HFFc6 (cell line): ENCODE measurements at regions not wholly inside any gene's neighbourhood (a gene's known extent, or its start where the extent isn't known, plus 50 kb on each side); places are given as distances from the start of the nearest gene placed in this dataset.

Experiments
- DNase-seq: peaks from one replicate; pipeline ENCODE4 v3.0.0-alpha.2; 2018
- H3K27ac Mint-ChIP-seq: 2 replicates; pipeline ENCODE4 v1.8.0; 2020; ENCODE audit warnings: mild to moderate bottlenecking, mixed read lengths
- H3K27me3 Mint-ChIP-seq: 2 replicates; pipeline ENCODE4 v1.8.0; 2021; ENCODE audit warnings: mild to moderate bottlenecking, moderate library complexity, mixed read lengths; ENCODE audit not compliant: insufficient read depth
- H3K36me3 Mint-ChIP-seq: 2 replicates; pipeline ENCODE4 v1.8.0; 2021; ENCODE audit warnings: low read depth, mixed read lengths
- H3K4me1 Mint-ChIP-seq: 2 replicates; pipeline ENCODE4 v1.8.0; 2020; ENCODE audit warnings: low read depth, mixed read lengths
- H3K4me3 Mint-ChIP-seq: 2 replicates; pipeline ENCODE4 v1.8.0; 2020; ENCODE audit warnings: mild to moderate bottlenecking, moderate library complexity, mixed read lengths
- H3K9me3 Mint-ChIP-seq: 2 replicates; pipeline ENCODE4 v1.8.0; 2020; ENCODE audit warnings: mild to moderate bottlenecking, mixed read lengths
- TF ChIP-seq, protein P1 (sequence below): fragments of 200-600 bp; sonication (generic); IDR thresholded peaks from 2 replicates; pipeline ENCODE4 v1.5.0; 2021; ENCODE audit warnings: antibody characterized with exemption, mild to moderate bottlenecking

DNA sequence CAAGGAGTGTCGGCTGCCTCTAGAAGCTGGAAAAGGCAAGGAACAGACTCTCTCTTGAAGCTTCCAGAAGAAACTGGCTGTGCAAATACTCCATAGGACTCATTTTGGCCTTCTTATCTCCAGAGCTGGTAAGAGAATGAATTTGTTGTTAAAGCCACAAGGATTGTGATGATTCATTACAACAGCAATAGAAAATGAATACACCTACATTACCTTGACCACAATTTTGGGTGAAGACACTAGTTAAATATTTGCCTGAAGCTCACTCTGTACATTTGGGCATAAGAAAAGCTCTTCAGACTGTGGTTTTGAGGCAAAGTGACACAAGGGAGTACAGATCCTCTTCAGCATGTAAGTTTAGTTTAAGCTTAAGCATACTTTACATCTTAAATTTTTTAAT, 134.5 kb upstream of the TLL1 start:
- Mint-ChIP-seq H3K4me3 (no peak overlapping the region), H3K9me3 (peaks cover 15% of the 10 kb centered on the region)
- DNase-seq: no peak

DNA sequence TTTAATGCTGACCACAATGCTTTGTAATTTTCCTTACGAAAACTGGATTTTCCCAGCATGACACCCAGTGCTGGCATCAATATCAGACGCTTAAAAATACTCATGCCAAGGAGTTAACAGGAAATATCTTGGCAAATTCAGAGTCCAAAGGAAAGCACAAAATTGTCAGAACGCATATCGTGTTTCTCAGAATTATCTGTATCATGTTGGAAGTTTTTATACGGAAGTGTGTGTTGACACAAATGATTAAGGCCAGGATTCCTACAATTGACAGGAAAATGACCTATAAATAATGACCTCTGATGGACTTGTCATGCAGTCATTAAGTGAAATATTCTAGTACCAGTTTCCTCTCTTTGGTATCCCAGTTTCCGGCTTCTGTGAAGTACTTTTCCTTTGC, 132.1 kb upstream of the TLL1 start:
- no peak for DNase-seq
- Mint-ChIP-seq H3K27me3 (no peaks in the 10 kb centered on the region), H3K36me3 (no peaks in the 10 kb centered on the region), H3K27ac (no peak overlapping the region), H3K4me3 (no peak overlapping the region), H3K4me1 (no peaks in the 10 kb centered on the region), H3K9me3 (peaks cover 7% of the 10 kb centered on the region)
- TF ChIP-seq, protein P1, sequence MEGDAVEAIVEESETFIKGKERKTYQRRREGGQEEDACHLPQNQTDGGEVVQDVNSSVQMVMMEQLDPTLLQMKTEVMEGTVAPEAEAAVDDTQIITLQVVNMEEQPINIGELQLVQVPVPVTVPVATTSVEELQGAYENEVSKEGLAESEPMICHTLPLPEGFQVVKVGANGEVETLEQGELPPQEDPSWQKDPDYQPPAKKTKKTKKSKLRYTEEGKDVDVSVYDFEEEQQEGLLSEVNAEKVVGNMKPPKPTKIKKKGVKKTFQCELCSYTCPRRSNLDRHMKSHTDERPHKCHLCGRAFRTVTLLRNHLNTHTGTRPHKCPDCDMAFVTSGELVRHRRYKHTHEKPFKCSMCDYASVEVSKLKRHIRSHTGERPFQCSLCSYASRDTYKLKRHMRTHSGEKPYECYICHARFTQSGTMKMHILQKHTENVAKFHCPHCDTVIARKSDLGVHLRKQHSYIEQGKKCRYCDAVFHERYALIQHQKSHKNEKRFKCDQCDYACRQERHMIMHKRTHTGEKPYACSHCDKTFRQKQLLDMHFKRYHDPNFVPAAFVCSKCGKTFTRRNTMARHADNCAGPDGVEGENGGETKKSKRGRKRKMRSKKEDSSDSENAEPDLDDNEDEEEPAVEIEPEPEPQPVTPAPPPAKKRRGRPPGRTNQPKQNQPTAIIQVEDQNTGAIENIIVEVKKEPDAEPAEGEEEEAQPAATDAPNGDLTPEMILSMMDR: no peak

More for the DNA sequence above, 134.5 kb upstream of the TLL1 start:
- H3K36me3 Mint-ChIP-seq: no peaks in the 10 kb centered on the region
- no peaks in the 10 kb centered on the region; the same call in 1 of the 2 replicates for H3K27me3 Mint-ChIP-seq
- H3K4me1 Mint-ChIP-seq: no peaks in the 10 kb centered on the region
- H3K27ac Mint-ChIP-seq: no peak overlapping the region
- TF ChIP-seq, protein P1: no peak

DNA sequence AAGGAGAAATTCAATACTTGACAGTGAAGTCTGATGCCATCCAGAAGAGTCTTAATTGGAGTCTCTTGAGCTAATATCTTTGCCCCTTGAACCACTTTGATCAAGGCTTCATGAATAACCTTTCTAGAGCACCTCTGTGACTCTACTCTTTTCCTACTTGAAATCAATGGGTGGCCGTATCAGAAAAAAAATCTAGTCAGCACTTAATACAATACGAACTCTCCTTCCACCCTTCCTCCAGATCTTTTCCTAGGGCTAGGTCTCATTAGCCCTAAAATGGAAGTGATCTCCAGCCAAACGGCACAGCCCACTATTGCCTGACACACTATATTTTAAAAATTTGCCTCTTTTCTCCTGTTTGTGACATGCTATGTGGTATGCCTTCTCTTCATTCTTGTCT, 129.6 kb upstream of the TLL1 start:
- H3K36me3 Mint-ChIP-seq: no peaks in the 10 kb centered on the region
- H3K9me3 Mint-ChIP-seq: no peaks in the 10 kb centered on the region; the same call in 1 of the 2 replicates
- H3K4me1 Mint-ChIP-seq: no peaks in the 10 kb centered on the region
- no peak overlapping the region for H3K4me3 Mint-ChIP-seq
- DNase-seq: no peak
- H3K27ac Mint-ChIP-seq: no peak overlapping the region
- TF ChIP-seq, protein P1: no peak
- no peaks in the 10 kb centered on the region for H3K27me3 Mint-ChIP-seq

DNA sequence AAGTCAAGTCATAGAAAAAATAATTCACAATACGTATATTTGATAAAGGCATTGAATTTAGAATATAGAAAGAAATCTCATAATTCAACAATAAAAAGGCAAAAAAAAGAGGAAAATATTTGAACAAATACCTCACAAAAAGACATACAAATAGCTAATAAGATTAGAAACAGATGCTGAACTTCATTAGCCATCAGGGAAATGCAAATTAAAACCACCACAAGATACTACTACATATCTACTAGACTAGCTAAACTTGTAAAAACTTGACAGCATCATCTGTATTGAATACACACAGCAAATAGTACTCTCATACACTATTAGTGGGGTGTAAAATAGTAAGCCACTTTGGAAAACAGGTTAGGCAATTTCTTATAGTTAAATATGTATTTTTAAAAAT, 128.7 kb upstream of the TLL1 start:
- no peak for DNase-seq
- TF ChIP-seq, protein P1: no peak
- Mint-ChIP-seq H3K27me3 (no peaks in the 10 kb centered on the region), H3K9me3 (no peaks in the 10 kb centered on the region), H3K4me3 (no peak overlapping the region), H3K4me1 (no peaks in the 10 kb centered on the region), H3K36me3 (no peaks in the 10 kb centered on the region), H3K27ac (no peak overlapping the region)

DNA sequence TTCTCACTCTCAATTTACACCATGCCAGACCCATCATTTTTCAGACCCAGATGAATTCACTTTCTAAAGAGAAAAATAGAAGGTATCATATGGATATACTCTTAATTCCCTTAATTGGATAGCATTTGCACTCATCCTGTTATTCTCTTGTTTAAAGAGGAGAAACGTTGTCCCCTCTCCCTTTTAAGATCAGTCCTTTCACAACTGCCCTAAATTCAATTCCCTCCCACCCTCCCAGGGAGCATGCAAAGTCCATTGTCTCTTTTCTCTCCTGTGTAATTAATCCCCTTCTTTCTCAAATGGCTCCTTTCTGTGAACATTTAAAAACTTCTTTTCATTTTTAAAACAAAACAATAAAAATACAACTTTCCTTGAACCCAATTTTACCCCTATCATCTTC, 124.7 kb upstream of the TLL1 start:
- H3K4me3 Mint-ChIP-seq: no peak overlapping the region
- H3K27me3 Mint-ChIP-seq: no peaks in the 10 kb centered on the region
- H3K27ac Mint-ChIP-seq: no peak overlapping the region
- no peaks in the 10 kb centered on the region for H3K4me1 Mint-ChIP-seq
- H3K36me3 Mint-ChIP-seq: no peaks in the 10 kb centered on the region
- DNase-seq: no peak
- TF ChIP-seq, protein P1: no peak
- H3K9me3 Mint-ChIP-seq: peaks cover 16% of the 10 kb centered on the region

DNA sequence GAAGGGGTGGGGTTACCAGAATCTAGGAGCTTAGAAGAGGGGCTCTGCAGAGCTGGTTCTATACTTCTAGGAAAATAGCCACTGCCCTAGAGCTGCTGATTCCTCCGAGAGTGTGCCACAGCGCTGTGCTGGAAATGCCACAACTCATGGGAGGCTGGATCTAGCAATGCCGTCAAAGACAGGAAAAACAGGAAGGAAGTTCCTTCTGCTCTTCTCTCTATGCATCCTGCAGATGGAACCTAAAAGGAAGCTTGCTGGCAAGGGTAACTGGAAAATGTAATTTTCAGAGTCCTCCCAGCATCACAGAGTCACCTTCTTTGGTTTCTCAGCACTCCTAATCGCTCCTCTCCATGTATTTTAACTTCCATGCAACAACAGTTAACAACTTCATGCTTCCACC, 121.2 kb upstream of the TLL1 start:
- H3K36me3 Mint-ChIP-seq: no peaks in the 10 kb centered on the region
- H3K9me3 Mint-ChIP-seq: peaks cover 16% of the 10 kb centered on the region
- H3K27me3 Mint-ChIP-seq: no peaks in the 10 kb centered on the region
- DNase-seq: no peak
- H3K4me3 Mint-ChIP-seq: no peak overlapping the region
- H3K27ac Mint-ChIP-seq: no peak overlapping the region
- TF ChIP-seq, protein P1: no peak
- no peaks in the 10 kb centered on the region for H3K4me1 Mint-ChIP-seq
